ENCODE measurements at regions not wholly inside any gene's neighbourhood (a gene's known extent, or its start where the extent isn't known, plus 50 kb on each side); places are given as distances from the start of the nearest gene placed in this dataset.

DNA sequence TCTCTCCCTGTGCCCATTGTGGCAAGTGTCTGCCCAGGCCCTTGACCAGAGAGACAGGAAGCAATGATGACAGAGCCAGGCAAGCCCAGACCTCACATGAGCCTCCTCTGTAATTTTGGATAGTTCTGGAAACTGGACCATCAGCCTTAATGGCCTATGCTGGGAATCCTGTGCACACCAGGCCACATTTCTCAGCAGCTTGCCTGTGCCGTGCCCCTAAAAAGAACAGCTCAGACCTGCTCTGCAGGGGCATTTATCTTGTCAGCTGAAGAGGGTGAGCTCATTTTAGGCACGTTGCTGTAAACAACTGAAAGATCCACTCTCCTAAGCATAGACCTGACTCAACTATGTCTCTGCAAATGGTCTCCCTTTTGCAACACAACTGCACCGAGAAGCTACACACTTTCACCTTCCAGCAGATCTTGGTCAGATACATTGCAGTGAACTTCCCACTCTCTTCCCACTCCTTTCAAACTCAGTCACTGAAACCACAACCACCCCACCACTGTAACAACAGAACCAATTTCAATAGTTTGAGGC, 53.5 kb upstream of the BACH1 start:
- no peak for TF ChIP-seq CTCF (IDR thresholded peaks at IDR 0.05; ENCODE audit: extremely low read depth, low read depth, low read length)
- Histone ChIP-seq H3K27me3 (ENCODE audit: insufficient read depth, low read length) (no peaks in the 10 kb centered on the region), H2AFZ (ENCODE audit: low read length) (peak overlapping the region; percentile 87), H3K4me1 (ENCODE audit: insufficient read depth, low read length) (peaks cover 12% of the 10 kb centered on the region), H3K27ac (ENCODE audit: low read depth, low read length) (peak overlapping the region; percentile 16), H4K20me1 (ENCODE audit: insufficient read depth, low read length) (no peaks in the 10 kb centered on the region), H3K9me3 (ENCODE audit: low read depth, low read length) (no peaks in the 10 kb centered on the region), H3K36me3 (ENCODE audit: insufficient read depth, low read length) (no peaks in the 10 kb centered on the region), H3K79me2 (ENCODE audit: insufficient read depth, low read length) (no peaks in the 10 kb centered on the region), H3K4me3 (ENCODE audit: insufficient read depth, low read length) (no peak overlapping the region), H3K4me2 (ENCODE audit: insufficient read depth, low read length) (peak overlapping the region; percentile 9)
- DNase-seq (ENCODE audit: insufficient read length, low spot score, missing footprints): peak; percentile 79

GRCh38 chr21:29245863-29246262, 52.9 kb upstream of the BACH1 start:
- TF ChIP-seq CTCF (IDR thresholded peaks at IDR 0.05; ENCODE audit: extremely low read depth, low read depth, low read length): no peak
- Histone ChIP-seq H3K27ac (ENCODE audit: low read depth, low read length) (peak overlapping the region; percentile 16), H4K20me1 (ENCODE audit: insufficient read depth, low read length) (no peaks in the 10 kb centered on the region), H3K27me3 (ENCODE audit: insufficient read depth, low read length) (no peaks in the 10 kb centered on the region), H2AFZ (ENCODE audit: low read length) (no peak overlapping the region), H3K36me3 (ENCODE audit: insufficient read depth, low read length) (no peaks in the 10 kb centered on the region), H3K4me1 (ENCODE audit: insufficient read depth, low read length) (peaks cover 12% of the 10 kb centered on the region), H3K4me2 (ENCODE audit: insufficient read depth, low read length) (no peak overlapping the region), H3K9me3 (ENCODE audit: low read depth, low read length) (no peaks in the 10 kb centered on the region), H3K4me3 (ENCODE audit: insufficient read depth, low read length) (no peak overlapping the region), H3K79me2 (ENCODE audit: insufficient read depth, low read length) (no peaks in the 10 kb centered on the region)
- DNase-seq (ENCODE audit: insufficient read length, low spot score, missing footprints): no peak

DNA sequence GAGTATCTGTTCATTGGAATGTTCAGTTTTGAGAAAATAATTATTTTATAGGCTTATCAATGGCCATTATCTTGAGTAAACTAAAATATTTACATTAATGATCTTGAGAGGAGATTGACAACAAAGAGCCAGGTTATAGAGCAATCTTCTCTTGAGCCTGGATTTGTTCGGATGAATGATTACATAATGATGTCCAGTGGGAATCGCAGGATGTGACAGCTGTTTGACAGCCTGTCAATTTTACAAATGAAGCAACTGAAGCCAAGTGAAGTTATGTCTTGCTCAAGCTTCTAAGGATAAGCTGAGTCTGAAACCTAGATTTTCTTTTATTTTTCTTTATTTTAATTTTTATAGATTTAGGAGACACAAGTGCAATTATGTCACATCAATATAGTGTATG, 52.1 kb upstream of the BACH1 start:
- Histone ChIP-seq H3K79me2 (ENCODE audit: insufficient read depth, low read length) (no peaks in the 10 kb centered on the region), H2AFZ (ENCODE audit: low read length) (no peak overlapping the region), H3K27me3 (ENCODE audit: insufficient read depth, low read length) (no peaks in the 10 kb centered on the region), H3K4me3 (ENCODE audit: insufficient read depth, low read length) (no peak overlapping the region), H4K20me1 (ENCODE audit: insufficient read depth, low read length) (no peaks in the 10 kb centered on the region), H3K4me2 (ENCODE audit: insufficient read depth, low read length) (no peak overlapping the region), H3K4me1 (ENCODE audit: insufficient read depth, low read length) (peaks cover 12% of the 10 kb centered on the region), H3K36me3 (ENCODE audit: insufficient read depth, low read length) (no peaks in the 10 kb centered on the region), H3K9me3 (ENCODE audit: low read depth, low read length) (no peaks in the 10 kb centered on the region), H3K27ac (ENCODE audit: low read depth, low read length) (no peak overlapping the region)
- no peak for TF ChIP-seq CTCF (IDR thresholded peaks at IDR 0.05; ENCODE audit: extremely low read depth, low read depth, low read length)
- DNase-seq (ENCODE audit: insufficient read length, low spot score, missing footprints): no peak

GRCh38 chr21:29248124-29248523, 50.6 kb upstream of the BACH1 start:
- H4K20me1 ChIP-seq (ENCODE audit: insufficient read depth, low read length): no peaks in the 10 kb centered on the region
- no peak overlapping the region for H2AFZ ChIP-seq (ENCODE audit: low read length)
- DNase-seq (ENCODE audit: insufficient read length, low spot score, missing footprints): no peak
- H3K36me3 ChIP-seq (ENCODE audit: insufficient read depth, low read length): no peaks in the 10 kb centered on the region
- H3K79me2 ChIP-seq (ENCODE audit: insufficient read depth, low read length): no peaks in the 10 kb centered on the region
- TF ChIP-seq CTCF (IDR thresholded peaks at IDR 0.05; ENCODE audit: extremely low read depth, low read depth, low read length): no peak
- H3K4me1 ChIP-seq (ENCODE audit: insufficient read depth, low read length): peaks cover 12% of the 10 kb centered on the region
- H3K4me2 ChIP-seq (ENCODE audit: insufficient read depth, low read length): no peak overlapping the region
- no peak overlapping the region for H3K4me3 ChIP-seq (ENCODE audit: insufficient read depth, low read length)
- no peaks in the 10 kb centered on the region for H3K9me3 ChIP-seq (ENCODE audit: low read depth, low read length)
- no peak overlapping the region for H3K27ac ChIP-seq (ENCODE audit: low read depth, low read length)
- H3K27me3 ChIP-seq (ENCODE audit: insufficient read depth, low read length): no peaks in the 10 kb centered on the region
